Testis (tissue), 2 donors: ENCODE measurements at regions not wholly inside any gene's neighbourhood (a gene's known extent, or its start where the extent isn't known, plus 50 kb on each side); places are given as distances from the start of the nearest gene placed in this dataset.

ENCODE experiments used
- POLR2A ChIP-seq: fragments of 450-650 bp; IDR thresholded peaks from one replicate; pipeline ENCODE4 v1.6.1; 2017; ENCODE audit warnings: antibody characterized with exemption, mild to moderate bottlenecking, moderate library complexity
- TF ChIP-seq, protein P1 (sequence below), 3 experiments: fragments of 450-650 bp in 2 of 3; fragments of 200-600 bp in 1 of 3; sonication (generic) in 1 of 3; IDR thresholded peaks; one replicate each; pipeline ENCODE4 v1.5.1; 2016 to 2019; ENCODE audit warnings: antibody characterized with exemption in 3 of 3, mild to moderate bottlenecking in 2 of 3, moderate library complexity in 1 of 3

DNA sequence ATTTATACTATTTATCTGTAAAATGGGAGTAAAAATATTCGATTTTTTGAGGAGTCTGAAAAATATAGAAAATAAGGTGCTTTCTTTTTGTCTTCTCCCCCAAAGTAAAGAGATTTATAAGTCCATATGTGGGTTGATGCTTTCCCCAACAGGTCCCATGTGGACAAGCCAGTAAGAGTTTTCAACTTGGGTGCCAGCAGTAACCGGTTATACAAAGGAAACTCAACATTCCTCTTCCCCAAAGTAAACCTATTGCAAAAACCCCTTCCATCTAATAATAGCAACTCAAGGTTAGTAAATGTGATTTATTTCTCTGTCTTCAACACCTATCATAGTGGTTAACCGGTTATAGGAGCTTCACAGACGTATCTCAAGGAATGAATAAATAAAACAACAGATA, 1206.9 kb upstream of the SEL1L start:
- TF ChIP-seq, protein P1, sequence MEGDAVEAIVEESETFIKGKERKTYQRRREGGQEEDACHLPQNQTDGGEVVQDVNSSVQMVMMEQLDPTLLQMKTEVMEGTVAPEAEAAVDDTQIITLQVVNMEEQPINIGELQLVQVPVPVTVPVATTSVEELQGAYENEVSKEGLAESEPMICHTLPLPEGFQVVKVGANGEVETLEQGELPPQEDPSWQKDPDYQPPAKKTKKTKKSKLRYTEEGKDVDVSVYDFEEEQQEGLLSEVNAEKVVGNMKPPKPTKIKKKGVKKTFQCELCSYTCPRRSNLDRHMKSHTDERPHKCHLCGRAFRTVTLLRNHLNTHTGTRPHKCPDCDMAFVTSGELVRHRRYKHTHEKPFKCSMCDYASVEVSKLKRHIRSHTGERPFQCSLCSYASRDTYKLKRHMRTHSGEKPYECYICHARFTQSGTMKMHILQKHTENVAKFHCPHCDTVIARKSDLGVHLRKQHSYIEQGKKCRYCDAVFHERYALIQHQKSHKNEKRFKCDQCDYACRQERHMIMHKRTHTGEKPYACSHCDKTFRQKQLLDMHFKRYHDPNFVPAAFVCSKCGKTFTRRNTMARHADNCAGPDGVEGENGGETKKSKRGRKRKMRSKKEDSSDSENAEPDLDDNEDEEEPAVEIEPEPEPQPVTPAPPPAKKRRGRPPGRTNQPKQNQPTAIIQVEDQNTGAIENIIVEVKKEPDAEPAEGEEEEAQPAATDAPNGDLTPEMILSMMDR (IDR thresholded peaks at IDR 0.05): no peak
- no peak for TF ChIP-seq POLR2A
